GM10266 (cell line): ENCODE measurements at regions not wholly inside any gene's neighbourhood (a gene's known extent, or its start where the extent isn't known, plus 50 kb on each side); places are given as distances from the start of the nearest gene placed in this dataset.

Experiments
- DNase-seq: peaks from one replicate; pipeline ENCODE4 v3.0.0; 2012; ENCODE audit errors: extremely low spot score
- CTCF ChIP-seq: IDR thresholded peaks from 2 replicates; pipeline ENCODE4 v1.5.1; 2012; ENCODE audit warnings: mild to moderate bottlenecking, low read depth; ENCODE audit not compliant: control insufficient read depth, insufficient read depth; ENCODE audit errors: missing control alignments

GRCh38 chr4:66339007-66339406 is 668.7 kb upstream of the EPHA5 start:
- no peak for TF ChIP-seq CTCF

GRCh38 chr4:66331761-66332160 is 661.5 kb upstream of the EPHA5 start:
- no peak for TF ChIP-seq CTCF
- DNase-seq, result no peak

More at GRCh38 chr4:66339007-66339406, 668.7 kb upstream of the EPHA5 start:
- no peak for DNase-seq

GRCh38 chr4:66330125-66330524 is 659.8 kb upstream of the EPHA5 start:
- no peak for DNase-seq
- no peak for TF ChIP-seq CTCF

- no peak for TF ChIP-seq CTCF
- no peak for DNase-seq
Observed at GRCh38 chr4:66328803-66329574, 658.7 kb upstream of the EPHA5 start.

- no peak for DNase-seq
- TF ChIP-seq CTCF, result no peak
Observed at GRCh38 chr4:66307641-66308438, 637.6 kb upstream of the EPHA5 start.

GRCh38 chr4:66300336-66300934 is 630.1 kb upstream of the EPHA5 start:
- DNase-seq, result no peak
- TF ChIP-seq CTCF, result no peak
